ENCODE measurements at regions not wholly inside any gene's neighbourhood (a gene's known extent, or its start where the extent isn't known, plus 50 kb on each side); places are given as distances from the start of the nearest gene placed in this dataset.
"Not testable (repeated sequence)": the region's sequence is repeated elsewhere in the genome, so short reads cannot be mapped to it uniquely, and the experiment has no call there.

- FAIRE-seq = not testable (repeated sequence)
Measured at GRCh38 chr2:111373060-111373459, 252.3 kb downstream of the BCL2L11 start.

GRCh38 chr2:111373989-111374388, 253.3 kb downstream of the BCL2L11 start:
- FAIRE-seq = not testable (repeated sequence)

GRCh38 chr2:111374734-111375133, 254.0 kb downstream of the BCL2L11 start:
- not testable (repeated sequence) for FAIRE-seq

- not testable (repeated sequence) for FAIRE-seq
Measured at GRCh38 chr2:111375320-111375883, 254.7 kb downstream of the BCL2L11 start.

GRCh38 chr2:111376272-111376970, 255.7 kb downstream of the BCL2L11 start:
- not testable (repeated sequence) for FAIRE-seq

- not testable (repeated sequence) for FAIRE-seq
Measured at GRCh38 chr2:111376971-111377352, 256.2 kb downstream of the BCL2L11 start.

GRCh38 chr2:111377386-111377959, 256.8 kb downstream of the BCL2L11 start:
- not testable (repeated sequence) for FAIRE-seq

GRCh38 chr2:111378348-111378747, 257.6 kb downstream of the BCL2L11 start:
- not testable (repeated sequence) for FAIRE-seq

GRCh38 chr2:111380733-111381439, 260.2 kb downstream of the BCL2L11 start:
- not testable (repeated sequence) for FAIRE-seq

- not testable (repeated sequence) for FAIRE-seq
Measured at GRCh38 chr2:111381530-111382306, 261.0 kb downstream of the BCL2L11 start.

GRCh38 chr2:111382507-111382906, 261.8 kb downstream of the BCL2L11 start:
- not testable (repeated sequence) for FAIRE-seq

GRCh38 chr2:111383311-111383710, 262.6 kb downstream of the BCL2L11 start:
- not testable (repeated sequence) for FAIRE-seq

- not testable (repeated sequence) for FAIRE-seq
Measured at GRCh38 chr2:111385226-111385957, 264.7 kb downstream of the BCL2L11 start.

- not testable (repeated sequence) for FAIRE-seq
Measured at GRCh38 chr2:111390605-111391004, 269.9 kb downstream of the BCL2L11 start.

- not testable (repeated sequence) for FAIRE-seq
Measured at GRCh38 chr2:111395350-111396128, 274.8 kb downstream of the BCL2L11 start.

GRCh38 chr2:111400598-111401253, 280.0 kb downstream of the BCL2L11 start:
- not testable (repeated sequence) for FAIRE-seq

GRCh38 chr2:111401270-111402140, 280.8 kb downstream of the BCL2L11 start:
- FAIRE-seq = not testable (repeated sequence)

GRCh38 chr2:111402450-111402849, 281.7 kb downstream of the BCL2L11 start:
- not testable (repeated sequence) for FAIRE-seq

- not testable (repeated sequence) for FAIRE-seq
Measured at GRCh38 chr2:111403287-111403686, 282.6 kb downstream of the BCL2L11 start.

All from A204.1 (cell line).